ENCODE measurements at regions not wholly inside any gene's neighbourhood (a gene's known extent, or its start where the extent isn't known, plus 50 kb on each side); places are given as distances from the start of the nearest gene placed in this dataset.

- Histone ChIP-seq H3K27me3 (ENCODE audit: insufficient read depth, low read length) (no peaks in the 10 kb centered on the region), H2BK5ac (ENCODE audit: insufficient read length, low read length) (no peak overlapping the region), H4K20me1 (ENCODE audit: control insufficient read depth, insufficient read depth, insufficient read length) (no peaks in the 10 kb centered on the region), H4K91ac (ENCODE audit: insufficient read length, low read depth, low read length) (no peak overlapping the region), H3K9me3 (ENCODE audit: control insufficient read depth, low read depth, low read length) (no peaks in the 10 kb centered on the region), H3T11ph (ENCODE audit: low read length) (no peak overlapping the region), H3K9ac (ENCODE audit: extremely low read depth, insufficient read length, low read length) (no peak overlapping the region), H3K79me1 (ENCODE audit: insufficient read depth, low read depth, low read length, poor library complexity, severe bottlenecking) (no peaks in the 10 kb centered on the region), H3K27ac (ENCODE audit: insufficient read length, low read depth, low read length) (no peak overlapping the region), H3K23ac (ENCODE audit: insufficient read length, low read depth, low read length) (no peak overlapping the region), H3K79me2 (ENCODE audit: insufficient read depth, low read length) (no peaks in the 10 kb centered on the region), H3K56ac (ENCODE audit: insufficient read length, low read depth, low read length) (no peak overlapping the region), H2BK20ac (ENCODE audit: low read depth, low read length, poor library complexity, severe bottlenecking) (no peak overlapping the region), H4K5ac (ENCODE audit: insufficient read length, low read depth, low read length) (no peak overlapping the region), H3K23me2 (ENCODE audit: insufficient read length, low read depth, low read length, poor library complexity, severe bottlenecking) (no peaks in the 10 kb centered on the region), H2BK120ac (ENCODE audit: low read depth, low read length, poor library complexity, severe bottlenecking) (no peak overlapping the region), H4K8ac (replicated peaks; ENCODE audit: insufficient read length, low read depth, low read length) (no peak overlapping the region), H3K14ac (ENCODE audit: insufficient read depth, low read length) (no peak overlapping the region), H3K18ac (ENCODE audit: insufficient read length, low read depth, low read length) (no peak overlapping the region), H3K4me1 (ENCODE audit: insufficient read depth, low read length) (no peaks in the 10 kb centered on the region), H3K4ac (ENCODE audit: low read depth, low read length) (no peak overlapping the region), H2AK5ac (ENCODE audit: insufficient read length, low read length) (no peak overlapping the region), H3K4me2 (ENCODE audit: insufficient read depth, insufficient read length, low read length) (no peak overlapping the region), H2BK12ac (ENCODE audit: insufficient read length, low read depth, low read length) (no peak overlapping the region), H2AFZ (ENCODE audit: low read length) (no peak overlapping the region), H2BK15ac (ENCODE audit: low read depth, low read length) (no peak overlapping the region)
- DNase-seq = peak; percentile 14
- TF ChIP-seq, protein P1, sequence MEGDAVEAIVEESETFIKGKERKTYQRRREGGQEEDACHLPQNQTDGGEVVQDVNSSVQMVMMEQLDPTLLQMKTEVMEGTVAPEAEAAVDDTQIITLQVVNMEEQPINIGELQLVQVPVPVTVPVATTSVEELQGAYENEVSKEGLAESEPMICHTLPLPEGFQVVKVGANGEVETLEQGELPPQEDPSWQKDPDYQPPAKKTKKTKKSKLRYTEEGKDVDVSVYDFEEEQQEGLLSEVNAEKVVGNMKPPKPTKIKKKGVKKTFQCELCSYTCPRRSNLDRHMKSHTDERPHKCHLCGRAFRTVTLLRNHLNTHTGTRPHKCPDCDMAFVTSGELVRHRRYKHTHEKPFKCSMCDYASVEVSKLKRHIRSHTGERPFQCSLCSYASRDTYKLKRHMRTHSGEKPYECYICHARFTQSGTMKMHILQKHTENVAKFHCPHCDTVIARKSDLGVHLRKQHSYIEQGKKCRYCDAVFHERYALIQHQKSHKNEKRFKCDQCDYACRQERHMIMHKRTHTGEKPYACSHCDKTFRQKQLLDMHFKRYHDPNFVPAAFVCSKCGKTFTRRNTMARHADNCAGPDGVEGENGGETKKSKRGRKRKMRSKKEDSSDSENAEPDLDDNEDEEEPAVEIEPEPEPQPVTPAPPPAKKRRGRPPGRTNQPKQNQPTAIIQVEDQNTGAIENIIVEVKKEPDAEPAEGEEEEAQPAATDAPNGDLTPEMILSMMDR (conservative IDR thresholded peaks at IDR 0.05) = no peak
- no CpG with 5 or more reads among the region's 18 CpGs for WGBS (ENCODE audit: extremely low coverage, insufficient read length, low lambda C conversion rate)
- Mint-ChIP-seq H3K9me3 (no peaks in the 10 kb centered on the region), H3K4me1 (peaks cover 4 to 10% of the 10 kb centered on the region in 2 experiments), H3K27ac (no peak overlapping the region), H3K27me3 (ENCODE audit: low read depth) (no peaks in the 10 kb centered on the region), H3K36me3 (ENCODE audit: insufficient read depth in 1 of 3, low read depth in 3 of 3) (no peaks in the 10 kb centered on the region), H3K4me3 (no peak overlapping the region)
These were observed 53.4 kb upstream of the NEO1 start for GRCh38 chr15:72998681-72999466.
